SK-N-MC (cell line): ENCODE measurements at regions not wholly inside any gene's neighbourhood (a gene's known extent, or its start where the extent isn't known, plus 50 kb on each side); places are given as distances from the start of the nearest gene placed in this dataset.

Experiments used
- EZH2 ChIP-seq: fragments of 200-600 bp; sonication (generic); IDR thresholded peaks from one replicate; pipeline ENCODE4 v1.6.1; 2017; ENCODE audit warnings: antibody characterized with exemption
- FOXP2 ChIP-seq: optimal IDR thresholded peaks from 2 replicates; pipeline ENCODE3; 2011; ENCODE audit warnings: mild to moderate bottlenecking, moderate library complexity; ENCODE audit not compliant: insufficient read depth; ENCODE audit errors: extremely low read length, control extremely low read depth
- POLR2AphosphoS5 ChIP-seq: IDR thresholded peaks from 2 replicates; pipeline ENCODE4 v1.6.1; 2012; ENCODE audit warnings: mild to moderate bottlenecking, low read depth, low read length, borderline replicate concordance

GRCh38 chr14:58770491-58770982 lies 132.8 kb downstream of the DACT1 start:
- TF ChIP-seq EZH2, result no peak
- TF ChIP-seq POLR2AphosphoS5, result no peak
- TF ChIP-seq FOXP2, result no peak
